ENCODE measurements at regions not wholly inside any gene's neighbourhood (a gene's known extent, or its start where the extent isn't known, plus 50 kb on each side); places are given as distances from the start of the nearest gene placed in this dataset.
"Not testable (repeated sequence)": the region's sequence is repeated elsewhere in the genome, so short reads cannot be mapped to it uniquely, and the experiment has no call there.

- no peak for DNase-seq (ENCODE audit: low read depth in 2 of 2)
Measured at GRCh38 chr2:204360218-204361007, 184.9 kb upstream of the PARD3B start.

DNA sequence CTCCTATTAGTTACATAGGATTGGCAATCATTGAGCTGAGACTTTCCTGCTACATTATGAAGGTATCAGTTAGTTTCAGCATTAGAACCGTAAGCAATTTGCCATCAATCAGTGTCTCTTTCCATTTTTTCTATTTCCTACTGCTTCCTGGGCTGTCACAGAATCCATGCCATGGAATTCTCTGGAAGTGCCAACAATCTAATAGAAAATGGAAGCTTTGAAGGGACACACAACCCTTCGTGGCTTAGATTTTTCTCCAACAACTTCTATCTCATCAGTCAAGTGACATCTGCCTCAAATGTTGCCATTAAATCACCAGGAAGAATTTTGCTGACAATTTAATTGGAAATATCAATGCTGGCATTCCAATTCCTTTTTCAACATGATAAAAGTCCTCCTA lies 183.5 kb upstream of the PARD3B start:
- no peak for DNase-seq (ENCODE audit: low read depth in 2 of 2)

- no peak for DNase-seq (ENCODE audit: low read depth in 2 of 2)
Measured at GRCh38 chr2:204362581-204362980, 182.7 kb upstream of the PARD3B start.

DNA sequence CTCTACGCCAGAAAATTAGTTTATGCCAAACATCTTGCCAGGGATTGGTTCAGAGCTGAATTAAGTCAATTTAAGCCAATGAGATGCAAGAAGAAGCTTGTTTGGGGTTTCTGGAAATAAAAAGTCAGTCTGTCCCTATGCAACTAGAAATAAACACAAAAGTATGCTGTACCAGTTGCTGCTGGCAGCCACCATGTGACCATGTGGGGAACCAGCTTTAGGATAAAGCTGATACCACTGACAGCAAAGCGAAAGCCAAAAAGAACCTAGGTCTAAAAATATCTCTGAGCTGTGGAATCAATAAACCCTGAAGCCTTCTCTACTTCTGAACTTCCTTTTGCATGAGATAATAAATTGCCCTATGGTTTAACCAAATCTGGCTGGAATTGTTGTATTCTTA lies 181.8 kb upstream of the PARD3B start:
- DNase-seq (ENCODE audit: low read depth in 2 of 2), result no peak

- no peak for DNase-seq (ENCODE audit: low read depth in 2 of 2)
Measured at GRCh38 chr2:204364860-204365535, 180.3 kb upstream of the PARD3B start.

GRCh38 chr2:204365811-204366210 lies 179.5 kb upstream of the PARD3B start:
- no peak for DNase-seq (ENCODE audit: low read depth in 2 of 2)

DNA sequence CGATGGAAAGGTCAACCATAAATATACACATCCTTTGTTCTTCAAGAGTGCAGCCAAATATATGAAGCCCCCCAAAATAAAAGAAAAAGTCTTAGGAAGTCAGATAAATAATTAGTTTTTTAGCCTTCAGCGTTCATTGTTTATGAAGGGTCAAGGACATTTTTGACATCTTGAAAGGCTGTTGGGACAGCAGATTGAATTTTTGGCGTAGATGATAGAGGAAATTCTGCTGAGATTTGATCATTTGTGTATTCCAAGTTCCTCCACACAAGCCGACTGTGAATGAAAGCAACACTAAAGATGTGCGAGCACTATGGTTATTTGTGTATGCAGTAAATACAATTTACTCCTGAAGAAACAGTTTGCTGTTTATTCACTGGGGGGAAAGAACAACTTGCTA lies 177.8 kb upstream of the PARD3B start:
- no peak for DNase-seq (ENCODE audit: low read depth in 2 of 2)

DNA sequence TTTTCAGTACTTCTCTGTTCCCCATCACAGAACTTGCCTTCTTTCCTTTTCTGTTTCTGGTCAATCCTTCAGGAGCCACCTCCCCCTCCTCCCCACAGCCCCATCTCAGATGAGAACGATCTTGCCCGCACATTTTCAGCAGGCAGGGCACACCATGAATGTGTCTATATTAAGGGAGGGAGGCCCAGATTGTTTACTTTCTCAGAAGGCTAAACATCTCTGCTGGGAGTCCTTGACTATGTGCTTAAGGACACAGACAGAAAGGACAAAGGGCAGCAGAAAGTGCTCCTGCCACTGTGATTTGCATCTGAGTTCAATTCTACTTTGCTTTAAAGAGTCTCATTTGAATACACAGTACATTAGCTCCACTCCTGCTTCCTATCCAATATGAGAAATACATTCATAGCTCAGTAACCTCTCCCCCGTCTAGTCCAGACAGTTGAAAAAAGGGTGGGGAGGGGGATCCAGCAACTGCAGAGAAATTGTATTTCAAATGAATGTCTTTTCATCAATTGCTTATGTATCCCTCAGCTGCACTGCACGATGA lies 175.0 kb upstream of the PARD3B start:
- DNase-seq (ENCODE audit: low read depth in 2 of 2), result no peak

- DNase-seq (ENCODE audit: low read depth in 2 of 2), result no peak
Measured at GRCh38 chr2:204373942-204374341, 171.3 kb upstream of the PARD3B start.

DNA sequence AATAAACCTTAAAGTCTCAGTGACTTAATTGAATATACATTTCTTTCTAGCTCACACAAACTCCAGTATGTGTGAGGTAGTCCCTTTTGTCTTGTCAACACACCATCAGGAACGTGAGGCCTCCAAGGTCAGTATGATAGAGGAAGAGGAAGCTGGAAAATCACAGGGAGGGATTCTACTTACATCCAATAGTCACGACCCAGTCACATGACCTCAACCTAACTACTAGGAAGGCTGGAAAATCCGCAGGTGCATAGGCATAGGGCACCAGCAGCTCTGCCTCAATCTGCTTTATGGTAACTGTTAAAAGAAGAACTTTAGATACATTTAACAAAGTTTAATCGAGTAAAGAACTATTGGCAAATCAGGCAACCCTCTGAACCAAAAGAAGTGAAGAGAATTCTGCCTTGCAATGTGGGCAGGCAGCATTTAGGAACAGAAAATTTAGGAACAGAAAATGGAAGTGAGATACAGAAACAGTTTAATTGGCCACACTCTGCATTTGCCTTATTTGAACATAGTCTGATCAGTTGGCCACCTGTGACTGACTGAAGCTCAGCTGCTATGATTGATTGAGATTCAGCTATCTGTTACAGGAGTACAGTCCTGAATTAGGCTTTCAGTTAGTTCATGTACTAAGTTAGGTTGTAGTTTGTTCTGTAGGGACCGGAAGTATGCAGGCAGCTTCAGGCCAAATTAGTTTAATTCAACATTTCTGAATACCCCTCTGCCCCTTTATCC lies 165.0 kb upstream of the PARD3B start:
- no peak for DNase-seq (ENCODE audit: low read depth in 2 of 2)

- no peak for DNase-seq (ENCODE audit: low read depth in 2 of 2)
Measured at GRCh38 chr2:204386668-204387067, 158.6 kb upstream of the PARD3B start.

GRCh38 chr2:204389120-204389519 lies 156.2 kb upstream of the PARD3B start:
- no peak for DNase-seq (ENCODE audit: low read depth in 2 of 2)

DNA sequence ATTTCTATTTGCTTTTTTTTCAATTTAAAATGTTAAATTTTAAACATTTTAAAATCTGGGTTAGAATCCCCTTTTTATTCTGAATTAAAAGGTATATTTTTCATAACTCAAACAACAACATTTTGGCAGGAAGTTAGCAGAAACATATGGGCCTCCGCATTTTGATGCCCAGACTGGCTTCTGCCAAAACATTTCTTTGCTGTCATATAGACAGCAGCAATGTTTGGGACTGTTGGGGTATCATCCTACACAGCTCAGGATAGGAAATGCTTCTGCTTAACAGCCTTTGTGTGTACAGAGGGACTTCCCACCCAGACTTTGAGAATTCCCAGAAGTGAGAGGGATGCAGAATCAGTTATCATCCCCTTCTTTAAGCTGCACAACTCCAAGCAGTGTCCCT lies 155.4 kb upstream of the PARD3B start:
- no peak for DNase-seq (ENCODE audit: low read depth in 2 of 2)

DNA sequence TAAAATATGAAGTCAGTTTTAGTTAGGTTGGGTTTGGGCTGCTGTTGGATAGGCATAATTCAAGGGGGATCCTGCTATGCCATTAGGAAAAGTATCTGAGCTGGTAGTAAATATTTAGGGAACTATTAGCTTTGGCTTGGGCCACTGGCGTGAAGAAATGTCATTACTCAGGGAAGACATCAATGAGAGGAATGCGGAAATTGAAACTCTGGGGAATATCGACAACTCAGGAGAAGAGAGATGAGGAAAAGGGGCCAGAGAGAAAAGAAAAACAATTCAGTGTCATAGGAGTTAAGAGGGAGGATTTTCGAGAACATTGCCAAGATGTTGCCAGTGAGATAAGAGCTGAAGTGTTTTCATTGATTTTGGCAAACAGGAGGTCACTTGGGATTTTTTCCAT lies 149.7 kb upstream of the PARD3B start:
- no peak for DNase-seq (ENCODE audit: low read depth in 2 of 2)

GRCh38 chr2:204401114-204401513 lies 144.2 kb upstream of the PARD3B start:
- no peak for DNase-seq (ENCODE audit: low read depth in 2 of 2)

DNA sequence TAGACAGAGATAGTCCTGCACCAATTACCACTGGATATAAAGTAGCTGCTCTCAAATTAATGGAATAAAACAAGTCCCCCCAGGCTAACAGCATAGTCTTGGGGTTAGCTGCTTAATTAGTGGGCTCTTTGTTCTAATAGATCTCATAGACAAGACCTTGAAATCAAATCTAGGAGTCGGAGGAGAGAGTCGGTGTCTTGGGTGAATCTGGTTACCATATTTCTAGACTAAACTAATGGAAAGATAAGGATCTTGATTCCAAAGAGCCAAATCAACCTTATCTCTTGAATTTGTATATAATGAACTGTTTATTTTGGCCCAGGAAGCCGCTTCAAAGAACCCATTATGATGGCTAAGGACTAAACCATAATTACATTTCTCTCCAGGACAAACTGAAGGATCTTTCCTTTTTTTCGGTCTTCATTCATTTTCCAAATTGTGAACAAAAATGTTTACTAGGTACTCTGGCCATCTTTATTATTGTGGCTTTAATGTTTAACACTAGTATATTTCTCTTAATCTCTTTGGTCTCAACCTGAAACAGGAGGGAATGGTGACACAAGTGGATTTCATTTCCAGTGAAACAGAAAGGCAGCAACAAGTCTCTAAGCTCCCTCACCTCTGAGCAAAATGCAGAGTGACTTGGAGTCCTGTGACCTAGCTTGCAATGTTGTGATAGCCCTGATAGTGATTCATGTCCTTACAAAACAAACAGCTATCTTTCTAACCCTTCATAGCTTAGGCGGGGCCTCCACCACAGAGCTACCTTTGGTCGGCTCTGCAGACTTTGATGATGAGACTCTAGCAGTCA lies 137.9 kb upstream of the PARD3B start:
- DNase-seq (ENCODE audit: low read depth in 2 of 2), result no peak

- not testable (repeated sequence) for DNase-seq (ENCODE audit: low read depth in 2 of 2)
Measured at GRCh38 chr2:204412782-204413181, 132.5 kb upstream of the PARD3B start.

GRCh38 chr2:204415406-204416181 lies 129.7 kb upstream of the PARD3B start:
- no peak for DNase-seq (ENCODE audit: low read depth in 2 of 2)

GRCh38 chr2:204416236-204416635 lies 129.0 kb upstream of the PARD3B start:
- DNase-seq (ENCODE audit: low read depth in 2 of 2), result no peak

DNA sequence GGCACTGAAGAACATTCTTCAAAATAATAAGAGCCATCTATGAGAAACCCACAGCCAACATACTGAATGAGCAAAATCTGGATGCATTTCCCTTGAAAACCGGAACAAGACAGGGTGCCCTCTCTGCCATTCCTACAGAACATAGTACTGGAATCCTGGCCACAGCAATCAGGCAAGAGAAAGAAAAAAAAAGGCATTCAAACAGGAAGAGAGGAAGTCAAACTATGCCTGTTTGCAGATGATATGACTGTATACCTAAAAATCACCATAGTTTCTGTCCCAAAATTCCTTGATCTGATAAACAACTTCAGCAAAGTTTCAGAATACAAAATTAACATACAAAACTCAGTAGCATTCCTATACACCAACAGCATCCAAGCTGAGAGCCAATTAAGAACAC lies 119.5 kb upstream of the PARD3B start:
- no peak for DNase-seq (ENCODE audit: low read depth in 2 of 2)

- no peak for DNase-seq (ENCODE audit: low read depth in 2 of 2)
Measured at GRCh38 chr2:204428675-204429074, 116.6 kb upstream of the PARD3B start.
